Left lung (tissue), 4 donors: ENCODE measurements at regions not wholly inside any gene's neighbourhood (a gene's known extent, or its start where the extent isn't known, plus 50 kb on each side); places are given as distances from the start of the nearest gene placed in this dataset.

Experiments
- ATAC-seq: fragments of 200-7000 bp; cut with Tn5 transposase; one replicate; pipeline ENCODE4 v1.9.1; 2020; ENCODE audit warnings: moderate library complexity
- DNase-seq, 4 donors: peaks; one replicate each; pipeline ENCODE4 v3.0.0-alpha.2; 2013 to 2020
- H3K27ac ChIP-seq, 2 donors: fragments of 200-600 bp; sonication (generic) in 1 of 2; one replicate each; pipeline versions ENCODE4 v1.5.0 to v1.8.0; 2020 to 2021
- H3K27me3 ChIP-seq, 2 donors: fragments of 200-600 bp; sonication (generic) in 1 of 2; one replicate each; pipeline versions ENCODE4 v1.5.0 to v1.8.0; 2020 to 2021
- H3K36me3 ChIP-seq, 2 donors: fragments of 200-600 bp; sonication (generic) in 1 of 2; one replicate each; pipeline versions ENCODE4 v1.5.0 to v1.8.0; 2020 to 2021
- H3K4me1 ChIP-seq, 2 donors: fragments of 200-600 bp; one replicate each; pipeline ENCODE4 v1.8.0; 2021
- H3K4me3 ChIP-seq, 2 donors: fragments of 200-600 bp; sonication (generic) in 1 of 2; one replicate each; pipeline versions ENCODE4 v1.5.0 to v1.8.0; 2020 to 2021; ENCODE audit warnings: mild to moderate bottlenecking in 1 of 2
- H3K9me3 ChIP-seq, 2 donors: fragments of 200-600 bp; sonication (generic) in 1 of 2; one replicate each; pipeline versions ENCODE4 v1.5.0 to v1.8.0; 2020 to 2021
- CTCF ChIP-seq, 2 donors: fragments of 200-600 bp; sonication (generic) in 1 of 2; IDR thresholded peaks; one replicate each; pipeline versions ENCODE4 v1.5.0 to v1.8.0; 2021; ENCODE audit warnings: antibody characterized with exemption in 2 of 2
- intact Hi-C, 2 donors: fragments of 100-400 bp; cut with DNase I; formaldehyde crosslinking; loops; one replicate each; pipeline versions ENCODE4 v1.11.2 to v1.14.2; 2022
- donor health status: DM: no; HTN: yes; CAD: no.
- donor health status: DM: no; HTN: no; CAD: no.

- peaks cover 0 to 22% of the 10 kb centered on the region in 2 donors for H3K27me3 ChIP-seq
- ATAC-seq = no peak
- TF ChIP-seq CTCF (IDR thresholded peaks at IDR 0.05) = no peak
These were observed 247.0 kb upstream of the MKI67 start for GRCh38 chr10:128373071-128373749.

GRCh38 chr10:128373831-128374230 is 247.6 kb upstream of the MKI67 start:
- Histone ChIP-seq H3K27me3 (peaks cover 0 to 22% of the 10 kb centered on the region in 2 donors), H3K4me1 (no peaks in the 10 kb centered on the region), H3K9me3 (no peaks in the 10 kb centered on the region), H3K27ac (no peak overlapping the region), H3K36me3 (no peaks in the 10 kb centered on the region), H3K4me3 (no peak overlapping the region)
- intact Hi-C loops = no loop called here
- no peak for TF ChIP-seq CTCF (IDR thresholded peaks at IDR 0.05)
- DNase-seq = no peak
- ATAC-seq = no peak

More at GRCh38 chr10:128373071-128373749, 247.0 kb upstream of the MKI67 start:
- no peaks in the 10 kb centered on the region for H3K4me1 ChIP-seq
- no peak overlapping the region for H3K27ac ChIP-seq
- no peaks in the 10 kb centered on the region for H3K9me3 ChIP-seq
- no peaks in the 10 kb centered on the region for H3K36me3 ChIP-seq
- intact Hi-C loops = no loop called here
- no peak for DNase-seq
- H3K4me3 ChIP-seq = no peak overlapping the region

GRCh38 chr10:128375171-128375570 is 248.9 kb upstream of the MKI67 start:
- H3K4me1 ChIP-seq = no peaks in the 10 kb centered on the region

GRCh38 chr10:128377364-128377987 is 251.3 kb upstream of the MKI67 start:
- H3K27me3 ChIP-seq = peaks cover 0 to 28% of the 10 kb centered on the region in 2 donors
- H3K9me3 ChIP-seq = no peaks in the 10 kb centered on the region
- H3K4me1 ChIP-seq = no peaks in the 10 kb centered on the region
- no peak overlapping the region for H3K27ac ChIP-seq
- DNase-seq (no peak), ATAC-seq (no peak)
- H3K36me3 ChIP-seq = no peaks in the 10 kb centered on the region
- H3K4me3 ChIP-seq = no peak overlapping the region
- intact Hi-C loops = no loop called here
- no peak for TF ChIP-seq CTCF (IDR thresholded peaks at IDR 0.05)

More at GRCh38 chr10:128375171-128375570, 248.9 kb upstream of the MKI67 start:
- Histone ChIP-seq H3K4me3 (no peak overlapping the region), H3K9me3 (no peaks in the 10 kb centered on the region), H3K27ac (no peak overlapping the region), H3K27me3 (peaks cover 0 to 22% of the 10 kb centered on the region in 2 donors), H3K36me3 (no peaks in the 10 kb centered on the region)
- no peak for TF ChIP-seq CTCF (IDR thresholded peaks at IDR 0.05)
- ATAC-seq (no peak), DNase-seq (no peak)
- intact Hi-C loops = no loop called here

- no peak for ATAC-seq
- intact Hi-C loops = no loop called here
- no peak overlapping the region for H3K27ac ChIP-seq
These were observed 251.8 kb upstream of the MKI67 start for GRCh38 chr10:128377988-128378387.

More at GRCh38 chr10:128377988-128378387, 251.8 kb upstream of the MKI67 start:
- no peaks in the 10 kb centered on the region for H3K36me3 ChIP-seq
- H3K4me1 ChIP-seq = no peaks in the 10 kb centered on the region
- peaks cover 0 to 28% of the 10 kb centered on the region in 2 donors for H3K27me3 ChIP-seq
- no peak for DNase-seq
- H3K9me3 ChIP-seq = no peaks in the 10 kb centered on the region
- no peak overlapping the region for H3K4me3 ChIP-seq
- no peak for TF ChIP-seq CTCF (IDR thresholded peaks at IDR 0.05)
